ENCODE measurements at regions not wholly inside any gene's neighbourhood (a gene's known extent, or its start where the extent isn't known, plus 50 kb on each side); places are given as distances from the start of the nearest gene placed in this dataset.

DNA sequence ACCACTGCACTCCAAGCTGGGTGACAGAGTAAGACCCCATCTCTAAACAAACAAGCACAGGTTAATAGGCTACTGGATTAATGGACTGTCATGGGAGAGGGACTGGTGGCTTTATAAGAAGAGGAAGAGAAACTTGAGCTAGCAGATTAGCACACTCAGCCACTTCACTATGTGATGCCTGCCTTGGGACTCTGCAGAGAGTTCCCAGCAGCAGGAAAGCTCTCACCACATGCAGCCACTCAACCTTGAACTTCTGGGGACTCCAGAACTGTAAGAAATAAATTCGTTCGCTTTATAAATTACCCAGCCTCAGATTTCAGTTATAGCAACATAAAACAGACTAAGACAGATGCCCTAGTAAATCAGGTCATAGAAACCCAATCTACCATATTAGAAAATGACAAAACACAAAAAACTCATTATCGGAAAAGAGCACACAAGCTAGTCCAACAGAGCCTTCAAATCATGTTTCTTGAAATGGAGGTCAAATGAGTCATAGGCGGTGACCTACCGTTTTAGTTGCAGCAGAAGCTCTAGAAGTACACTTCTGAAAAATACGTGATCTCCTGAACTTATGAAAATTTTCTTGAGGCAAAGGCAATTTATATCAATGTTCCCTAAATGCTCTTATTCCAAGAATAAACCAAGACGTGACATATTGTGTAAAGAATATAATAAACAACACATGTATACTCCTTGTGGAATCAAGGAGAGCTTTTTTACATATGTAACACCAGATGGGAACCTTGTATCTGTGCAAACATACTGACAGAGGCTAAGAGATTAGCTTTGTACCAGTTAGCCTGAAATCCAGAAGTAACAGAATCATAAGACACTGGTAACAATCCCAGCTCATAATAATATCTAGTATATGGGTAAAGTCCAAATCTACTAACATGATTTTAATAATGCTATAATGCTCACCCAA, 340.9 kb upstream of the SGCG start (continued):
- no peak for TF ChIP-seq CHD1 (IDR thresholded peaks at IDR 0.05; ENCODE audit: low read depth, low read length)
- no peak for TF ChIP-seq TCF12 (IDR thresholded peaks at IDR 0.05; ENCODE audit: low read depth, low read length)
